T-helper 17 cell (primary cell): ENCODE measurements at regions not wholly inside any gene's neighbourhood (a gene's known extent, or its start where the extent isn't known, plus 50 kb on each side); places are given as distances from the start of the nearest gene placed in this dataset.
"Not testable (repeated sequence)": the region's sequence is repeated elsewhere in the genome, so short reads cannot be mapped to it uniquely, and the experiment has no call there.

Source experiments
- ATAC-seq: fragments of 150-1000 bp; cut with Tn5 transposase; 2 replicates; pipeline ENCODE4 v1.10.0; 2021; ENCODE audit warnings: mild to moderate bottlenecking, moderate library complexity
- DNase-seq, 3 donors: peaks; one replicate each; pipeline versions ENCODE4 v3.0.0 to v3.0.0-alpha.2; 2020 to 2021
- H3K9me3 ChIP-seq: one replicate; pipeline ENCODE4 v1.7.0; 2013; ENCODE audit warnings: low read length, mild to moderate bottlenecking; ENCODE audit not compliant: control insufficient read depth, poor library complexity, severe bottlenecking
- H3K27ac Mint-ChIP-seq: one replicate; pipeline ENCODE4 v1.8.0; 2022; ENCODE audit warnings: mild to moderate bottlenecking, moderate library complexity, mixed read lengths
- H3K27me3 Mint-ChIP-seq: one replicate; pipeline ENCODE4 v1.8.0; 2022; ENCODE audit warnings: mixed read lengths
- H3K36me3 Mint-ChIP-seq: one replicate; pipeline ENCODE4 v1.8.0; 2022; ENCODE audit warnings: low read depth, mixed read lengths
- H3K4me1 Mint-ChIP-seq: one replicate; pipeline ENCODE4 v1.8.0; 2022; ENCODE audit warnings: mild to moderate bottlenecking, mixed read lengths
- H3K4me3 Mint-ChIP-seq: one replicate; pipeline ENCODE4 v1.8.0; 2022; ENCODE audit warnings: mild to moderate bottlenecking, moderate library complexity, mixed read lengths

DNA sequence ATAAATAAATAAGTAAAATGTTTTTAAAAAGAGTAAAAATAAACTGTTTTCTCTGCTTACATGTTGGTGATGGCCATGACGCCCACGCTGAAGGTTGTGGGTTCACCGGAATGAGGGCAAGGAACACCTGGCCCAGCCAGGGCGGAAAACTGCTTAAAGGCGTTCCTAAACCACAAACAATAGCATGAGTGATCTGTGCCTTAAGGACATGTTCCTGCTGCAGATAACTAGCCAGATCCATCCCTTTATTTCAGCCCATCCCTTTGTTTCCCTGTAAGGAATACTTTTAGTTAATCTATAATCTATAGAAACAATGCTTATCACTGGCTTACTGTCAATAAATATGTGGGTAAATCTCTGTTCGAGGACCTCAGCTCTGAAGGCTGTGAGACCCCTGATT lies 63.3 kb upstream of the CEP78 start:
- not testable (repeated sequence) for ATAC-seq, H3K36me3 Mint-ChIP-seq, H3K4me1 Mint-ChIP-seq, DNase-seq, H3K9me3 ChIP-seq, H3K27ac Mint-ChIP-seq, H3K27me3 Mint-ChIP-seq, H3K4me3 Mint-ChIP-seq

- peaks cover 2% of the 10 kb centered on the region for H3K36me3 Mint-ChIP-seq
- no peaks in the 10 kb centered on the region for H3K4me1 Mint-ChIP-seq
- no peak for ATAC-seq
These were observed 64.2 kb upstream of the CEP78 start for GRCh38 chr9:78171651-78172050.

GRCh38 chr9:78169125-78169524 lies 66.8 kb upstream of the CEP78 start:
- H3K27ac Mint-ChIP-seq = no peak overlapping the region
- ATAC-seq (no peak), DNase-seq (no peak)
- no peaks in the 10 kb centered on the region for H3K4me1 Mint-ChIP-seq
- H3K27me3 Mint-ChIP-seq = no peaks in the 10 kb centered on the region
- peaks cover 2% of the 10 kb centered on the region for H3K36me3 Mint-ChIP-seq
- no peak overlapping the region for H3K4me3 Mint-ChIP-seq
- no peaks in the 10 kb centered on the region for H3K9me3 ChIP-seq

More at GRCh38 chr9:78171651-78172050, 64.2 kb upstream of the CEP78 start:
- DNase-seq = no peak
- no peaks in the 10 kb centered on the region for H3K9me3 ChIP-seq
- H3K27ac Mint-ChIP-seq = no peak overlapping the region
- no peak overlapping the region for H3K4me3 Mint-ChIP-seq
- H3K27me3 Mint-ChIP-seq = no peaks in the 10 kb centered on the region

DNA sequence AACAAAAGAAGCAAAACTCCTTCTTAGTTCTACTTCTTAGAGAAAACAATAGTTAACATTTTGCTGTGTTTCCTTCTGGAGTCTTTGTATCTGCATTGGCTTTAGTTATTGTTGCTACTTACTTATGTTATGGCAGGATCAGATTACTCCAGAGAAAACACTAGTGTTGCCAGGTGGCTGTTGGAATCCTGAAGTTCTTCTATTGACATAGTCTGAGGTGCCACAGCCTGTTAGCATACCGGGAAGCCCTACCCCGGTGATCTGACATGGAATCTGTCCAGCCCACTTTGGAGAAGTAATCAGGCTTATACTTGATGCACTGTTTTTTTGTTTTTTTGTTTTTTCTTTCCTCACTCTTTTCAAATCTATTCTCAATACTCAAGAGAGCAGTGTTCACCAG lies 68.5 kb upstream of the CEP78 start:
- no peak for ATAC-seq
- H3K4me1 Mint-ChIP-seq = no peaks in the 10 kb centered on the region
- no peak overlapping the region for H3K27ac Mint-ChIP-seq
- no peaks in the 10 kb centered on the region for H3K27me3 Mint-ChIP-seq
- no peak for DNase-seq
- peaks cover 4% of the 10 kb centered on the region for H3K9me3 ChIP-seq
- H3K4me3 Mint-ChIP-seq = no peak overlapping the region
- H3K36me3 Mint-ChIP-seq = peaks cover 2% of the 10 kb centered on the region

DNA sequence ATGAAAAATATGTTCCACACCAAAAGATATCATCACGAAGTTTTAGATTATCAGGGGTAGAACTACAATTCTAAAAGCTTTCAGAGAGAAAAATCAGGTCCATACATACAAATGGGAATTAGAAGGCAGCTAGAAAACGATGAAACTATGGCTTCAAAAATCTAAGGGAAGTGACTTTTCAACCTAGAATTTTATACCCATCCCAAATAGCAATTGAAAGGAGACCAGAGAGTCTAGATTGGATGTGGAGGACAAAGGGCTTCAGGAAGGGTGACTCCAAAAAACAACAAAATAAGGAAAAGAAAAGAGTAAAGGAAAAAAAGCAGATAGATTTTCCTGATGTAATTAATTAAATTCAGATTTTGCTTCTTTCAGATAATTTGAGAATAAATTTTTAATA lies 72.0 kb upstream of the CEP78 start:
- no peak for DNase-seq
- Mint-ChIP-seq H3K4me3 (no peak overlapping the region), H3K27me3 (no peaks in the 10 kb centered on the region), H3K27ac (no peak overlapping the region), H3K36me3 (peaks cover 2% of the 10 kb centered on the region), H3K4me1 (no peaks in the 10 kb centered on the region)
- H3K9me3 ChIP-seq = peaks cover 4% of the 10 kb centered on the region
- ATAC-seq = no peak

DNA sequence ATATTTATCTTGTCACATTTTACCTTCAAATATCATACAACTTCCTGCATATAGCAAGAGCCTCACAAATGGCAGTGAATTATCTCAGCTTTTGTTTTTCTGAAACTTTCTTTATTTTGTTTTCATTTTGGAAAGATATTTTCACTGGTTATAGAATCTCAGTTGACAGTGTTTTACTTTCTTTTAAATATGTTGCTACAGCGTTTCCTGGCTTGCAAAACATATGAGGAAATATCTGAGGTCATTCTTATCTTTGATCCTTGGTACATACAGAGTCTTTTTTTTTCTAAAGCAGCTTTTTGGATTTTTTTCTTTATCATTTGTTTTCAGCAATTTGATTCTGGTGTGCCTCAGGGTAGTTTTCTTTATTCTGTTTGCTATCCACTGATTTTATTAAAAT lies 77.6 kb upstream of the CEP78 start:
- peaks cover 3% of the 10 kb centered on the region for H3K9me3 ChIP-seq

GRCh38 chr9:78150983-78151356 lies 84.9 kb upstream of the CEP78 start:
- no peak for ATAC-seq
- no peak overlapping the region for H3K4me3 Mint-ChIP-seq
- H3K27ac Mint-ChIP-seq = no peak overlapping the region

More for the DNA sequence above, 77.6 kb upstream of the CEP78 start:
- Mint-ChIP-seq H3K4me3 (no peak overlapping the region), H3K4me1 (no peaks in the 10 kb centered on the region), H3K27me3 (no peaks in the 10 kb centered on the region), H3K27ac (no peak overlapping the region), H3K36me3 (peaks cover 2% of the 10 kb centered on the region)
- no peak for ATAC-seq
- DNase-seq = no peak

DNA sequence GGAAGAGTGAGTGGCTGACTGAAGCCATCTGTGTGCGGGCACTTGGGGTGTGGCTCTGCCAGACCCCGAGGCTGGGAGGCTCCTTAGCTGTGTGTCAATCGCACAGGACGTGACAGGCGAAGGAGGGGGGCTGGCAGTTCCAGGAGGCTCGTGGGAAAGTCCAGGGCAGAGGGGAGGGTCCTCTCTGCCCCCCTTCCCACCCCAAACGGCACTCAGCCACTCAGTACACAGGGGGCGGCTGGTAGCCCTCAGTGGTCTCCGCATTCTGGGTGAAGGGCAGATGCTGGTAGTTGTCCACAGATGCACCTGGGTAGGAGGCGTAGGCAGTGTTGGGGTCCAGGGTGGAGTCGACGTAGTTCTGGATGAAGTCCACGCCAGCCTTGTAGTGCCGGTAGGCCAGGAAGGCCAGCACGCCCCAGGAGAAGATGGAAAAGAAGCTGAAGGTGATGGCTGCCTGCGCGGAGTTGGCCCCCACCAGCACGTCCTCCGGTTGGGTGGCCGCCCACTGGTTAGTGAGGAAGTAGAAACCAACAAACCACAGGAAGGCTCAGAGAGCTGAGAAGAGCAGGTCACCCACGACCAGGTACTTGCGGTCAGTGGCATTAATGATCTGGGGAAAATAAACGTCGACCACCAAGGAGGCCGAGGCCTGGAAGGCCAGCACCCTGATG lies 85.4 kb upstream of the CEP78 start:
- no peak overlapping the region for H3K27ac Mint-ChIP-seq
- no peaks in the 10 kb centered on the region for H3K36me3 Mint-ChIP-seq
- DNase-seq = no peak
- no peak for ATAC-seq
- no peaks in the 10 kb centered on the region for H3K27me3 Mint-ChIP-seq
- no peak overlapping the region for H3K4me3 Mint-ChIP-seq
- no peaks in the 10 kb centered on the region for H3K9me3 ChIP-seq
- peaks cover 2% of the 10 kb centered on the region for H3K4me1 Mint-ChIP-seq

More at GRCh38 chr9:78150983-78151356, 84.9 kb upstream of the CEP78 start:
- no peaks in the 10 kb centered on the region for H3K9me3 ChIP-seq
- Mint-ChIP-seq H3K27me3 (no peaks in the 10 kb centered on the region), H3K36me3 (no peaks in the 10 kb centered on the region), H3K4me1 (peaks cover 2% of the 10 kb centered on the region)
- DNase-seq = no peak

GRCh38 chr9:78149702-78150291 lies 86.1 kb upstream of the CEP78 start:
- H3K4me3 Mint-ChIP-seq = no peak overlapping the region
- DNase-seq (no peak), ATAC-seq (no peak)
- H3K36me3 Mint-ChIP-seq = peaks cover 2% of the 10 kb centered on the region
- no peaks in the 10 kb centered on the region for H3K9me3 ChIP-seq
- H3K27ac Mint-ChIP-seq = no peak overlapping the region
- peaks cover 2% of the 10 kb centered on the region for H3K4me1 Mint-ChIP-seq
- H3K27me3 Mint-ChIP-seq = no peaks in the 10 kb centered on the region

DNA sequence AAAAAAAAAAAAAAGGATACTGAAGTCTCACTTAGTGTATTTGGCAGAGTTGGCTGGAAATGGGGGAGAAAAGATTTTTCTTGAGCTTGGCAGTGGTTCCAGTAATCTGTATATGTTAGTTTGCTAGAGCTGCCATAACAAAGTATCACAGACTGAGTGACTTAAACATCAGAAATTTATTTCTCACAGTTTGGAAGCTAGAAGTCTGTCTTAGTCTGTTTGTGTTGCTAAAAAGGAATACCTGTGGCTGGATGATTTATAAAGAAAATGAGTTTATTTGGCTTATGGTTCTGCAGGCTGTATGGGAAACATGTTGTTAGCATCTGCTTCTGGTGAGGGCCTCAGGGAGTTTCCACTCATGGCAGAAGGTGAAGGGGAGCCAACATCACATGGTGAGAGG lies 89.6 kb upstream of the CEP78 start:
- no peak for DNase-seq
- no peaks in the 10 kb centered on the region for H3K27me3 Mint-ChIP-seq
- no peak for ATAC-seq
- H3K36me3 Mint-ChIP-seq = peaks cover 2% of the 10 kb centered on the region
- no peaks in the 10 kb centered on the region for H3K9me3 ChIP-seq
- H3K4me3 Mint-ChIP-seq = no peak overlapping the region
- no peak overlapping the region for H3K27ac Mint-ChIP-seq
- peaks cover under 1% of the 10 kb centered on the region for H3K4me1 Mint-ChIP-seq

GRCh38 chr9:78144663-78145377 lies 91.1 kb upstream of the CEP78 start:
- Mint-ChIP-seq H3K4me1 (no peaks in the 10 kb centered on the region), H3K4me3 (no peak overlapping the region), H3K36me3 (peaks cover 2% of the 10 kb centered on the region), H3K27me3 (no peaks in the 10 kb centered on the region), H3K27ac (no peak overlapping the region)
- ATAC-seq (no peak), DNase-seq (no peak)
- H3K9me3 ChIP-seq = no peaks in the 10 kb centered on the region

DNA sequence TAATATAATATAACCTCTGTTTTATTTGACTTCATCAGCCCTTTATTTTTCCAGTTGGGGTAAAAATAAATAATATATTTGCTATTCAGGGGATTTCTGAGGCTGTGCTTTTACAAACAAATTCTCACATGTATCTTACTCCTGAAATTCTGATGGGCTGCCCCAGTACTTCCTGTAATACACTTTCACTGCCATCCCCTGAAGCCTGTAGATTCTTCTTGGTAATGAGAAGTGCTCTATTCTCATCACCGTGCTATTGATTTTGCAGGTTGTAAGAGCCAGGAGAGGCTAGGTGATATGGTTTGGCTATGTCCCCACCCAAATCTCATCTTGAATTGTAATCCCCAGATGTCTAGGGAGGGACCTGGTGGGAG lies 91.9 kb upstream of the CEP78 start:
- Mint-ChIP-seq H3K36me3 (peaks cover 2% of the 10 kb centered on the region), H3K27ac (no peak overlapping the region), H3K4me1 (no peaks in the 10 kb centered on the region), H3K4me3 (no peak overlapping the region), H3K27me3 (no peaks in the 10 kb centered on the region)
- DNase-seq = no peak
- no peaks in the 10 kb centered on the region for H3K9me3 ChIP-seq
- no peak for ATAC-seq

GRCh38 chr9:78143281-78144007 lies 92.4 kb upstream of the CEP78 start:
- Mint-ChIP-seq H3K27ac (no peak overlapping the region), H3K27me3 (no peaks in the 10 kb centered on the region), H3K4me3 (no peak overlapping the region), H3K4me1 (no peaks in the 10 kb centered on the region), H3K36me3 (peaks cover 2% of the 10 kb centered on the region)
- ATAC-seq = no peak
- H3K9me3 ChIP-seq = no peaks in the 10 kb centered on the region
- no peak for DNase-seq
